GM21515 (cell line): ENCODE measurements at regions not wholly inside any gene's neighbourhood (a gene's known extent, or its start where the extent isn't known, plus 50 kb on each side); places are given as distances from the start of the nearest gene placed in this dataset.
"Not testable (repeated sequence)": the region's sequence is repeated elsewhere in the genome, so short reads cannot be mapped to it uniquely, and the experiment has no call there.

Experiments used
- ATAC-seq: cut with Tn5 transposase; IDR thresholded peaks from one replicate; pipeline ENCODE4 v1.9.1; 2021; ENCODE audit not compliant: unreplicated experiment

- ATAC-seq: no peak
Measured at GRCh38 chr18:27311114-27311513, 126.0 kb upstream of the CHST9 start.

GRCh38 chr18:27301615-27302378 lies 116.7 kb upstream of the CHST9 start:
- no peak for ATAC-seq

- ATAC-seq: no peak
Measured at GRCh38 chr18:27298214-27298804, 113.2 kb upstream of the CHST9 start.

- not testable (repeated sequence) for ATAC-seq
Measured at GRCh38 chr18:27285973-27286562, 101.0 kb upstream of the CHST9 start.

- ATAC-seq: no peak
Measured at GRCh38 chr18:27278131-27278530, 93.0 kb upstream of the CHST9 start.

- no peak for ATAC-seq
Measured at GRCh38 chr18:27277554-27277953, 92.4 kb upstream of the CHST9 start.

- ATAC-seq: no peak
Measured at GRCh38 chr18:27276886-27277285, 91.8 kb upstream of the CHST9 start.

- ATAC-seq: no peak
Measured at GRCh38 chr18:27276479-27276878, 91.4 kb upstream of the CHST9 start.

GRCh38 chr18:27274901-27275300 lies 89.8 kb upstream of the CHST9 start:
- no peak for ATAC-seq

- ATAC-seq: no peak
Measured at GRCh38 chr18:27270508-27270907, 85.4 kb upstream of the CHST9 start.

GRCh38 chr18:27263369-27263768 lies 78.3 kb upstream of the CHST9 start:
- ATAC-seq: no peak

GRCh38 chr18:27261769-27262549 lies 76.9 kb upstream of the CHST9 start:
- no peak for ATAC-seq

GRCh38 chr18:27253571-27253970 lies 68.5 kb upstream of the CHST9 start:
- no peak for ATAC-seq

GRCh38 chr18:27250471-27250870 lies 65.4 kb upstream of the CHST9 start:
- ATAC-seq: no peak

- ATAC-seq: no peak
Measured at GRCh38 chr18:27249933-27250332, 64.8 kb upstream of the CHST9 start.

- ATAC-seq: no peak
Measured at GRCh38 chr18:27244259-27244658, 59.2 kb upstream of the CHST9 start.

- ATAC-seq: no peak
Measured at GRCh38 chr18:27242392-27243047, 57.4 kb upstream of the CHST9 start.

GRCh38 chr18:27240383-27240782 lies 55.3 kb upstream of the CHST9 start:
- no peak for ATAC-seq

GRCh38 chr18:27239669-27240068 lies 54.6 kb upstream of the CHST9 start:
- no peak for ATAC-seq

GRCh38 chr18:27235218-27235870 lies 50.2 kb upstream of the CHST9 start:
- ATAC-seq: no peak
